ENCODE measurements at regions not wholly inside any gene's neighbourhood (a gene's known extent, or its start where the extent isn't known, plus 50 kb on each side); places are given as distances from the start of the nearest gene placed in this dataset.

- H3K4me1 Mint-ChIP-seq (ENCODE audit: unreplicated experiment), result no peaks in the 10 kb centered on the region
- no peak for TF ChIP-seq CTCF (conservative IDR thresholded peaks at IDR 0.05)
- H3K27me3 Mint-ChIP-seq, result peaks cover 3% of the 10 kb centered on the region
- H3K27ac Mint-ChIP-seq, result no peak overlapping the region
- no peak overlapping the region for H3K4me3 Mint-ChIP-seq
- H3K9me3 Mint-ChIP-seq, result peaks cover 9% of the 10 kb centered on the region
- DNase-seq (ENCODE audit: extremely low spot score, unreplicated experiment), result no peak
- H3K36me3 Mint-ChIP-seq, result no peaks in the 10 kb centered on the region
These were observed 75.5 kb upstream of the PDC start for GRCh38 chr1:186536273-186536890.

- Mint-ChIP-seq H3K27me3 (peaks cover 3% of the 10 kb centered on the region), H3K4me3 (no peak overlapping the region), H3K4me1 (ENCODE audit: unreplicated experiment) (no peaks in the 10 kb centered on the region), H3K9me3 (peaks cover 9% of the 10 kb centered on the region), H3K36me3 (no peaks in the 10 kb centered on the region), H3K27ac (no peak overlapping the region)
- DNase-seq (ENCODE audit: extremely low spot score, unreplicated experiment), result no peak
- no peak for TF ChIP-seq CTCF (conservative IDR thresholded peaks at IDR 0.05)
These were observed 74.6 kb upstream of the PDC start for GRCh38 chr1:186535388-186536133.

- no peak for DNase-seq (ENCODE audit: extremely low spot score, unreplicated experiment)
- H3K9me3 Mint-ChIP-seq, result no peaks in the 10 kb centered on the region
- no peaks in the 10 kb centered on the region for H3K4me1 Mint-ChIP-seq (ENCODE audit: unreplicated experiment)
- H3K27ac Mint-ChIP-seq, result no peak overlapping the region
- no peaks in the 10 kb centered on the region for H3K27me3 Mint-ChIP-seq
- no peak overlapping the region for H3K4me3 Mint-ChIP-seq
- H3K36me3 Mint-ChIP-seq, result no peaks in the 10 kb centered on the region
- TF ChIP-seq CTCF (conservative IDR thresholded peaks at IDR 0.05), result no peak
These were observed 73.5 kb upstream of the PDC start for GRCh38 chr1:186534401-186534800.

- Mint-ChIP-seq H3K4me3 (no peak overlapping the region), H3K9me3 (no peaks in the 10 kb centered on the region), H3K27me3 (no peaks in the 10 kb centered on the region), H3K4me1 (ENCODE audit: unreplicated experiment) (no peaks in the 10 kb centered on the region), H3K27ac (no peak overlapping the region), H3K36me3 (no peaks in the 10 kb centered on the region)
- no peak for TF ChIP-seq CTCF (conservative IDR thresholded peaks at IDR 0.05)
- DNase-seq (ENCODE audit: extremely low spot score, unreplicated experiment), result no peak
These were observed 71.6 kb upstream of the PDC start for GRCh38 chr1:186532466-186532865.

GRCh38 chr1:186531561-186532165, 70.7 kb upstream of the PDC start:
- Mint-ChIP-seq H3K27me3 (no peaks in the 10 kb centered on the region), H3K9me3 (no peaks in the 10 kb centered on the region), H3K27ac (no peak overlapping the region), H3K4me3 (no peak overlapping the region), H3K4me1 (ENCODE audit: unreplicated experiment) (no peaks in the 10 kb centered on the region), H3K36me3 (no peaks in the 10 kb centered on the region)
- DNase-seq (ENCODE audit: extremely low spot score, unreplicated experiment), result no peak
- no peak for TF ChIP-seq CTCF (conservative IDR thresholded peaks at IDR 0.05)

Data from type B pancreatic cell (in vitro differentiated cells).